Cardiac fibroblast (primary cell): ENCODE measurements at regions not wholly inside any gene's neighbourhood (a gene's known extent, or its start where the extent isn't known, plus 50 kb on each side); places are given as distances from the start of the nearest gene placed in this dataset.

ENCODE experiments used
- DNase-seq, 2 donors: peaks; one replicate each; pipeline versions ENCODE4 v3.0.0 to v3.0.0-alpha.2; 2010; ENCODE audit warnings: low read depth in 2 of 2
- H3K4me3 ChIP-seq, 2 donors: replicated peaks in 1 of 2; 1 replicate in 1 of 2; 2 replicates in 1 of 2; pipeline ENCODE4 v1.5.1; 2011; ENCODE audit warnings: low read depth in 2 of 2, low read length in 2 of 2, mild to moderate bottlenecking in 2 of 2, moderate library complexity in 1 of 2
- TF ChIP-seq, protein P1 (sequence below): IDR thresholded peaks from one replicate; pipeline ENCODE4 v1.5.1; 2011; ENCODE audit warnings: low read depth, mild to moderate bottlenecking, low read length, inconsistent platforms

DNA sequence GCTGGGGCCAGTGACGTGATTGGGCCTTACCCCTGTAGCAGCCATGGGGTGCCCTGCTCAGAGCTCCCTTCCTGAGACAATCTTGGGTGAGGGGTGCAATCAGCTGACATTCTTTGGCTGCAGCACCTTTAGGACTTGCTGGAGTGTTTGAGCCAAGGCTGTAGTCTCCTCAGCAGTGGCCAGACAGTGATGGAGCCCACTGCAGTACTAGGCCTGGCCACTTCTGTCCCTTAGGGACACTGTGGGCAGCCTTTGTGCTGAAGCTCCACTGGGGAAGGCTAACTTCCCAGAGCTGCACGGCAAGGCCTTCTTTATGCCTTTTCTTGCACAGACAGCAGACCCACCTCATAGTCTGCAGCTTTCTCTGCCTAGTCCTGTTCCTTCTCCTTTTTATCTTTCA, 284.9 kb upstream of the IGF1R start:
- H3K4me3 ChIP-seq, result no peak overlapping the region
- TF ChIP-seq, protein P1, sequence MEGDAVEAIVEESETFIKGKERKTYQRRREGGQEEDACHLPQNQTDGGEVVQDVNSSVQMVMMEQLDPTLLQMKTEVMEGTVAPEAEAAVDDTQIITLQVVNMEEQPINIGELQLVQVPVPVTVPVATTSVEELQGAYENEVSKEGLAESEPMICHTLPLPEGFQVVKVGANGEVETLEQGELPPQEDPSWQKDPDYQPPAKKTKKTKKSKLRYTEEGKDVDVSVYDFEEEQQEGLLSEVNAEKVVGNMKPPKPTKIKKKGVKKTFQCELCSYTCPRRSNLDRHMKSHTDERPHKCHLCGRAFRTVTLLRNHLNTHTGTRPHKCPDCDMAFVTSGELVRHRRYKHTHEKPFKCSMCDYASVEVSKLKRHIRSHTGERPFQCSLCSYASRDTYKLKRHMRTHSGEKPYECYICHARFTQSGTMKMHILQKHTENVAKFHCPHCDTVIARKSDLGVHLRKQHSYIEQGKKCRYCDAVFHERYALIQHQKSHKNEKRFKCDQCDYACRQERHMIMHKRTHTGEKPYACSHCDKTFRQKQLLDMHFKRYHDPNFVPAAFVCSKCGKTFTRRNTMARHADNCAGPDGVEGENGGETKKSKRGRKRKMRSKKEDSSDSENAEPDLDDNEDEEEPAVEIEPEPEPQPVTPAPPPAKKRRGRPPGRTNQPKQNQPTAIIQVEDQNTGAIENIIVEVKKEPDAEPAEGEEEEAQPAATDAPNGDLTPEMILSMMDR, result no peak
- no peak for DNase-seq

DNA sequence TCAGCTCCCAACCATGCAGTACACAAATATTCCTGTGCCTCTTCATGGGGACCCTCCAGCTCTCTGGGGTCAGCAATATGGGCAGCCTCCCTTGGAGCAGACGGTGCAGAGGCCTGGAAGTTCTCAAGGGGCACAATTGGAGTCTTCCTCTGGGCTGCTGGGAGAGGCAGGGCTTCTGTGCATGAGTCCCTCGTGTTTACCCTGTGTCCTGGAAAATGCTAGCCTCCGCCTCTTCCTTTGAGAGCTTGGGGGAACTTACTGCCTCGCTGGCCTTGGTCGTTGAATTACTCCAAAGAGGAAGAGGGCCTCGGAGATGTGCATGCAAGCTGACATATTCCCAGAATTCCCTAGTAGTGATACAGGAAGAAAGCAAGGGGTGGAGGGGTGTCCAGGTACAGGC, 284.4 kb upstream of the IGF1R start:
- TF ChIP-seq, protein P1, result no peak
- no peak overlapping the region for H3K4me3 ChIP-seq
- no peak for DNase-seq

GRCh38 chr15:98369081-98369716, 279.1 kb upstream of the IGF1R start:
- DNase-seq, result no peak
- TF ChIP-seq, protein P1, result no peak
- no peak overlapping the region for H3K4me3 ChIP-seq

GRCh38 chr15:98375513-98376340, 272.6 kb upstream of the IGF1R start:
- no peak overlapping the region for H3K4me3 ChIP-seq
- DNase-seq, result no peak
- TF ChIP-seq, protein P1, result no peak

GRCh38 chr15:98380721-98381120, 267.6 kb upstream of the IGF1R start:
- TF ChIP-seq, protein P1, result no peak
- no peak overlapping the region for H3K4me3 ChIP-seq
- DNase-seq, result no peak

- no peak for DNase-seq
- TF ChIP-seq, protein P1, result no peak
- no peak overlapping the region for H3K4me3 ChIP-seq
Observed at GRCh38 chr15:98381446-98381845, 266.9 kb upstream of the IGF1R start.
